Astrocyte (in vitro differentiated cells and primary cell): ENCODE measurements at regions not wholly inside any gene's neighbourhood (a gene's known extent, or its start where the extent isn't known, plus 50 kb on each side); places are given as distances from the start of the nearest gene placed in this dataset.

Experiments
- DNase-seq: peaks from one replicate; pipeline ENCODE4 v3.0.0-alpha.2; 2010; ENCODE audit warnings: low read depth
- FAIRE-seq: peaks from 2 replicates; lab custom pipeline; 2011; peaks lifted over from hg19 to GRCh38; lab: Jason Lieb, UNC
- H2AFZ ChIP-seq: 2 replicates; pipeline ENCODE4 v1.6.0; 2012; ENCODE audit warnings: low read depth, low read length, inconsistent platforms
- H3K27ac ChIP-seq: 2 replicates; pipeline ENCODE4 v1.5.1; 2011; ENCODE audit warnings: low read depth, low read length, inconsistent platforms
- H3K27me3 ChIP-seq: 2 replicates; pipeline ENCODE4 v1.6.0; 2011; ENCODE audit warnings: low read length, inconsistent platforms; ENCODE audit not compliant: insufficient read depth
- H3K36me3 ChIP-seq: 2 replicates; pipeline ENCODE4 v1.5.1; 2011; ENCODE audit warnings: low read length, inconsistent platforms; ENCODE audit not compliant: insufficient read depth
- H3K4me1 ChIP-seq: 2 replicates; pipeline ENCODE4 v1.5.1; 2011; ENCODE audit warnings: low read length, inconsistent platforms; ENCODE audit not compliant: insufficient read depth
- H3K4me2 ChIP-seq: 2 replicates; pipeline ENCODE4 v1.6.0; 2012; ENCODE audit warnings: low read length, inconsistent platforms
- H3K4me3 ChIP-seq: 2 replicates; pipeline ENCODE4 v1.5.1; 2011; ENCODE audit warnings: low read depth, mild to moderate bottlenecking, low read length, inconsistent platforms; ENCODE audit not compliant: insufficient read depth
- H3K79me2 ChIP-seq: 2 replicates; pipeline ENCODE4 v1.6.0; 2012; ENCODE audit warnings: mild to moderate bottlenecking, low read length, inconsistent platforms; ENCODE audit not compliant: insufficient read depth
- H3K9ac ChIP-seq: 2 replicates; pipeline ENCODE4 v1.6.0; 2012; ENCODE audit warnings: mild to moderate bottlenecking, low read length, inconsistent platforms
- H3K9me3 ChIP-seq: 2 replicates; pipeline ENCODE4 v1.5.1; 2012; ENCODE audit warnings: low read depth, mild to moderate bottlenecking, low read length, inconsistent platforms; ENCODE audit not compliant: insufficient read depth
- H4K20me1 ChIP-seq: 2 replicates; pipeline ENCODE4 v1.6.0; 2012; ENCODE audit warnings: low read length, inconsistent platforms; ENCODE audit not compliant: insufficient read depth
- H3K27ac Mint-ChIP-seq: one replicate; pipeline ENCODE4 v1.8.0; 2021; ENCODE audit warnings: mild to moderate bottlenecking, mixed read lengths; ENCODE audit not compliant: unreplicated experiment
- H3K27me3 Mint-ChIP-seq: one replicate; pipeline ENCODE4 v1.8.0; 2021; ENCODE audit warnings: low read depth, mixed read lengths; ENCODE audit not compliant: unreplicated experiment
- H3K36me3 Mint-ChIP-seq: one replicate; pipeline ENCODE4 v1.8.0; 2021; ENCODE audit warnings: low read depth, mixed read lengths; ENCODE audit not compliant: unreplicated experiment
- H3K4me1 Mint-ChIP-seq: one replicate; pipeline ENCODE4 v1.8.0; 2021; ENCODE audit warnings: low read depth, mixed read lengths; ENCODE audit not compliant: unreplicated experiment
- H3K4me3 Mint-ChIP-seq: one replicate; pipeline ENCODE4 v1.8.0; 2021; ENCODE audit warnings: mild to moderate bottlenecking, moderate library complexity, mixed read lengths; ENCODE audit not compliant: unreplicated experiment
- H3K9me3 Mint-ChIP-seq: one replicate; pipeline ENCODE4 v1.8.0; 2021; ENCODE audit warnings: mild to moderate bottlenecking, mixed read lengths; ENCODE audit not compliant: unreplicated experiment
- EZH2 ChIP-seq: IDR thresholded peaks from 2 replicates; pipeline ENCODE4 v1.6.1; 2012; ENCODE audit warnings: mild to moderate bottlenecking, low read length, inconsistent platforms; ENCODE audit not compliant: insufficient read depth
- TF ChIP-seq, protein P1 (sequence below): IDR thresholded peaks from 2 replicates; pipeline ENCODE4 v1.5.1; 2011; ENCODE audit warnings: low read depth, mild to moderate bottlenecking, inconsistent platforms, low read length, moderate library complexity; ENCODE audit not compliant: insufficient read depth

DNA sequence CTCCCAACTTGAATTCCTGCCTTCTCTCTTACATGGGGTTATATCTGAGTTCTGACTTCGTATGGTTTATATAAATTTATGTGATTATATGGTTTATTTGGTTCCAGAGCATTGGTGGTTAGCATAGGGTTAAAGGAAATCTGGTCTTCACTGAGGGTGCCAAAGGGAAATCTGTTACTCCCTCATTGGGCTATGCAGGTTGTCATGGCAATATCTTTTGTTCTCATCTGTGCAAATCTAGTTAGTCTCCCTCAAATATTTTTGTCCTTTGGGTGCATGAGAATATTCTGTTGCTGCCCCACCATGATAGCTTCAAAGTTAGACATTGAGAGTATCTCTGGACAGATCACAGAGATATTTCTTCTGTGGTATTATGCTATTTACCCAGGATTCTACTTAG, 71.8 kb upstream of the OTUD4 start:
- TF ChIP-seq, protein P1, sequence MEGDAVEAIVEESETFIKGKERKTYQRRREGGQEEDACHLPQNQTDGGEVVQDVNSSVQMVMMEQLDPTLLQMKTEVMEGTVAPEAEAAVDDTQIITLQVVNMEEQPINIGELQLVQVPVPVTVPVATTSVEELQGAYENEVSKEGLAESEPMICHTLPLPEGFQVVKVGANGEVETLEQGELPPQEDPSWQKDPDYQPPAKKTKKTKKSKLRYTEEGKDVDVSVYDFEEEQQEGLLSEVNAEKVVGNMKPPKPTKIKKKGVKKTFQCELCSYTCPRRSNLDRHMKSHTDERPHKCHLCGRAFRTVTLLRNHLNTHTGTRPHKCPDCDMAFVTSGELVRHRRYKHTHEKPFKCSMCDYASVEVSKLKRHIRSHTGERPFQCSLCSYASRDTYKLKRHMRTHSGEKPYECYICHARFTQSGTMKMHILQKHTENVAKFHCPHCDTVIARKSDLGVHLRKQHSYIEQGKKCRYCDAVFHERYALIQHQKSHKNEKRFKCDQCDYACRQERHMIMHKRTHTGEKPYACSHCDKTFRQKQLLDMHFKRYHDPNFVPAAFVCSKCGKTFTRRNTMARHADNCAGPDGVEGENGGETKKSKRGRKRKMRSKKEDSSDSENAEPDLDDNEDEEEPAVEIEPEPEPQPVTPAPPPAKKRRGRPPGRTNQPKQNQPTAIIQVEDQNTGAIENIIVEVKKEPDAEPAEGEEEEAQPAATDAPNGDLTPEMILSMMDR = no peak
- no peak for TF ChIP-seq EZH2
- FAIRE-seq = no peak
- H3K36me3 ChIP-seq = no peaks in the 10 kb centered on the region
- H3K4me3 ChIP-seq = no peak overlapping the region
- no peak overlapping the region for H3K4me3 Mint-ChIP-seq
- H3K27me3 Mint-ChIP-seq = peaks cover 5% of the 10 kb centered on the region
- no peak overlapping the region for H3K27ac Mint-ChIP-seq
- H3K79me2 ChIP-seq = no peaks in the 10 kb centered on the region
- H3K27ac ChIP-seq = no peak overlapping the region
- H3K4me1 ChIP-seq = no peaks in the 10 kb centered on the region
- no peak overlapping the region for H3K4me2 ChIP-seq
- H3K9me3 ChIP-seq = no peaks in the 10 kb centered on the region
- H3K36me3 Mint-ChIP-seq = no peaks in the 10 kb centered on the region
- H3K9ac ChIP-seq = no peak overlapping the region
- no peaks in the 10 kb centered on the region for H4K20me1 ChIP-seq
- H2AFZ ChIP-seq = no peak overlapping the region
- H3K4me1 Mint-ChIP-seq = peaks cover 2% of the 10 kb centered on the region
- DNase-seq = no peak
- no peaks in the 10 kb centered on the region for H3K27me3 ChIP-seq
- peaks cover 5% of the 10 kb centered on the region for H3K9me3 Mint-ChIP-seq

DNA sequence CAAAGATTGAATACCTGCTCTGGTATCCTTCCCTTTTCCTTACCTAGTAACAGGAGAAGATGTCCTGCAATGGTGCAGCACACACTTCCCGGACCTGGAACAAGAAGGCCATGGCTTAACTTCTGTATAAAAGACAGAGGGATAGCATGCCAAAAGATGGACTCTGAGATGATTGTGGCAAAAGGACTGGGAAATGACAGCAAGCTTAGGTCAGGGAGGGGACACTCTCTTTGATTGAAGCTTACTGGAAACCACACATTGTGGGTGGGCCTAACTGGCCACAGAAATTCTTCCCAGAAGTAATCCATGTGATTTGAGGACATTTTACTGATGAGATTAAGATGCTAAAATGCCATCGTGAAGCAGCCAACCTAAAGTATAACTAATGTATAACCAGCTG, 71.0 kb upstream of the OTUD4 start:
- H2AFZ ChIP-seq = no peak overlapping the region
- H3K4me3 ChIP-seq = no peak overlapping the region
- Mint-ChIP-seq H3K27me3 (peaks cover 5% of the 10 kb centered on the region), H3K36me3 (no peaks in the 10 kb centered on the region), H3K4me1 (peaks cover 2% of the 10 kb centered on the region), H3K9me3 (peaks cover 5% of the 10 kb centered on the region), H3K27ac (no peak overlapping the region), H3K4me3 (no peak overlapping the region)
- no peaks in the 10 kb centered on the region for H3K36me3 ChIP-seq
- no peaks in the 10 kb centered on the region for H3K4me1 ChIP-seq
- no peaks in the 10 kb centered on the region for H3K9me3 ChIP-seq
- no peaks in the 10 kb centered on the region for H3K79me2 ChIP-seq
- TF ChIP-seq, protein P1 = no peak
- no peak for TF ChIP-seq EZH2
- peak; percentile 41 for DNase-seq
- H3K27me3 ChIP-seq = no peaks in the 10 kb centered on the region
- no peak for FAIRE-seq
- no peak overlapping the region for H3K9ac ChIP-seq
- no peak overlapping the region for H3K27ac ChIP-seq
- H3K4me2 ChIP-seq = no peak overlapping the region
- H4K20me1 ChIP-seq = no peaks in the 10 kb centered on the region

DNA sequence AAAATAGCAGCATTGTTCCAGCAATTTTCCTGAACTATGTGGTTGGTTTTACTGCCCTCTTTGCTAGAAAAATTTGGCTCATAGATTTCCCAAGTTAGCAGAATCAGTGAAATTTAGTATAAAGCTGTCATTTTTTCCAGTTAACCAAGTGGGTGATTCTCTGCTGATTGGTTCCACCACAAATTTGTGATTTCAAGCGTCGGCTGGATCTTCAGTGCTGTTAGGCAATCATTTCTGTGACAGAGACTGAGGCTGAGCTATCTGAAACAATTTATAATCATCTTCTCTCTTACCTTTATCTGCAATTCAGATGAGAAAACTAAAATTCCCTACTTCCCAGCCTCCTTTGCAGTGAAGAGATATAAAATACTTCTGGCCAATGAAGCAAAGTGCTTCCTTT, 68.6 kb upstream of the OTUD4 start:
- no peaks in the 10 kb centered on the region for H3K4me1 ChIP-seq
- no peak overlapping the region for H2AFZ ChIP-seq
- H3K4me1 Mint-ChIP-seq = peaks cover 2% of the 10 kb centered on the region
- no peak overlapping the region for H3K9ac ChIP-seq
- H3K79me2 ChIP-seq = no peaks in the 10 kb centered on the region
- H3K36me3 ChIP-seq = no peaks in the 10 kb centered on the region
- no peaks in the 10 kb centered on the region for H3K27me3 ChIP-seq
- H4K20me1 ChIP-seq = no peaks in the 10 kb centered on the region
- H3K4me3 Mint-ChIP-seq = no peak overlapping the region
- DNase-seq (no peak), FAIRE-seq (no peak)
- TF ChIP-seq, protein P1 = no peak
- no peak for TF ChIP-seq EZH2
- H3K4me2 ChIP-seq = no peak overlapping the region
- H3K27ac ChIP-seq = no peak overlapping the region
- no peaks in the 10 kb centered on the region for H3K36me3 Mint-ChIP-seq
- H3K9me3 Mint-ChIP-seq = peaks cover 5% of the 10 kb centered on the region
- no peak overlapping the region for H3K4me3 ChIP-seq
- peaks cover 5% of the 10 kb centered on the region for H3K27me3 Mint-ChIP-seq
- H3K9me3 ChIP-seq = no peaks in the 10 kb centered on the region
- H3K27ac Mint-ChIP-seq = no peak overlapping the region
